ENCODE measurements at regions not wholly inside any gene's neighbourhood (a gene's known extent, or its start where the extent isn't known, plus 50 kb on each side); places are given as distances from the start of the nearest gene placed in this dataset.

GRCh38 chr12:89173096-89173495 lies 179.2 kb downstream of the DUSP6 start:
- no peak overlapping the region for H3K14ac ChIP-seq (ENCODE audit: low read length)
- no peaks in the 10 kb centered on the region for H3K9me3 ChIP-seq (replicated peaks in 1 of 2; ENCODE audit: control insufficient read depth in 2 of 2, insufficient read depth in 1 of 2, low read depth in 1 of 2, low read length in 2 of 2)

GRCh38 chr12:89172224-89172623 lies 180.1 kb downstream of the DUSP6 start:
- H4K8ac ChIP-seq (ENCODE audit: low read depth, low read length) = no peak overlapping the region
- no peak overlapping the region for H2BK15ac ChIP-seq (ENCODE audit: low read length)
- H3K23ac ChIP-seq (ENCODE audit: low read depth, low read length, poor library complexity) = no peak overlapping the region
- no peak overlapping the region for H2BK120ac ChIP-seq (ENCODE audit: low read depth, low read length)
- H3K4me1 ChIP-seq (ENCODE audit: control insufficient read depth in 2 of 2, insufficient read depth in 1 of 2, low read depth in 1 of 2, low read length in 2 of 2) = no peaks in the 10 kb centered on the region
- no peak overlapping the region for H4K91ac ChIP-seq (ENCODE audit: low read depth, low read length, poor library complexity)
- H3K4ac ChIP-seq (ENCODE audit: low read length) = no peak overlapping the region
- H3K9ac ChIP-seq (ENCODE audit: low read depth, low read length, poor library complexity) = no peak overlapping the region
- H3K27me3 ChIP-seq (ENCODE audit: control insufficient read depth in 3 of 3, insufficient read depth in 3 of 3, low read depth in 1 of 3, low read length in 3 of 3) = no peaks in the 10 kb centered on the region
- no peaks in the 10 kb centered on the region for H3K36me3 ChIP-seq (replicated peaks in 1 of 2; ENCODE audit: control insufficient read depth in 2 of 2, insufficient read depth in 2 of 2, low read length in 2 of 2)
- no peak overlapping the region for H2AFZ ChIP-seq (ENCODE audit: low read length)
- H2BK5ac ChIP-seq (ENCODE audit: low read length) = no peak overlapping the region
- H2BK12ac ChIP-seq (ENCODE audit: low read length) = no peak overlapping the region
- no peaks in the 10 kb centered on the region for H3K9me3 ChIP-seq (replicated peaks in 1 of 2; ENCODE audit: control insufficient read depth in 2 of 2, insufficient read depth in 1 of 2, low read depth in 1 of 2, low read length in 2 of 2)
- no peak overlapping the region for H3K4me2 ChIP-seq (ENCODE audit: insufficient read depth, low read length, poor library complexity, severe bottlenecking)
- DNase-seq (ENCODE audit: low spot score) = no peak
- H3K27ac ChIP-seq (replicated peaks; ENCODE audit: low read length) = no peak overlapping the region
- H3K79me1 ChIP-seq (ENCODE audit: low read depth, low read length) = no peaks in the 10 kb centered on the region
- H3K4me3 ChIP-seq (ENCODE audit: low read length in 2 of 2) = no peak overlapping the region
- H2AK5ac ChIP-seq (ENCODE audit: low read depth, low read length) = no peak overlapping the region
- no peak overlapping the region for H3K18ac ChIP-seq (ENCODE audit: low read length)
- no peak overlapping the region for H3K14ac ChIP-seq (ENCODE audit: low read length)

More at GRCh38 chr12:89173096-89173495, 179.2 kb downstream of the DUSP6 start:
- H3K23ac ChIP-seq (ENCODE audit: low read depth, low read length, poor library complexity) = no peak overlapping the region
- WGBS, 2 donors (ENCODE audit: extremely low coverage in 2 of 2, insufficient read length in 2 of 2, insufficient replicate concordance in 1 of 2) = no CpG with 5 or more reads among the region's 1 CpG
- H3K27ac ChIP-seq (replicated peaks; ENCODE audit: low read length) = no peak overlapping the region
- no peak for DNase-seq (ENCODE audit: low spot score)
- no peaks in the 10 kb centered on the region for H3K27me3 ChIP-seq (ENCODE audit: control insufficient read depth in 3 of 3, insufficient read depth in 3 of 3, low read depth in 1 of 3, low read length in 3 of 3)
- H2BK5ac ChIP-seq (ENCODE audit: low read length) = no peak overlapping the region
- no peak overlapping the region for H2AK5ac ChIP-seq (ENCODE audit: low read depth, low read length)
- no peak overlapping the region for H3K4me3 ChIP-seq (ENCODE audit: low read length in 2 of 2)
- no peak overlapping the region for H2BK120ac ChIP-seq (ENCODE audit: low read depth, low read length)
- no peak overlapping the region for H2BK15ac ChIP-seq (ENCODE audit: low read length)
- H3K18ac ChIP-seq (ENCODE audit: low read length) = no peak overlapping the region
- H3K4me1 ChIP-seq (ENCODE audit: control insufficient read depth in 2 of 2, insufficient read depth in 1 of 2, low read depth in 1 of 2, low read length in 2 of 2) = no peaks in the 10 kb centered on the region
- H3K4me2 ChIP-seq (ENCODE audit: insufficient read depth, low read length, poor library complexity, severe bottlenecking) = no peak overlapping the region
- H4K91ac ChIP-seq (ENCODE audit: low read depth, low read length, poor library complexity) = no peak overlapping the region
- H3K36me3 ChIP-seq (replicated peaks in 1 of 2; ENCODE audit: control insufficient read depth in 2 of 2, insufficient read depth in 2 of 2, low read length in 2 of 2) = no peaks in the 10 kb centered on the region
- H2BK12ac ChIP-seq (ENCODE audit: low read length) = no peak overlapping the region
- no peak overlapping the region for H2AFZ ChIP-seq (ENCODE audit: low read length)
- no peak overlapping the region for H3K9ac ChIP-seq (ENCODE audit: low read depth, low read length, poor library complexity)
- H3K4ac ChIP-seq (ENCODE audit: low read length) = no peak overlapping the region
- H3K79me1 ChIP-seq (ENCODE audit: low read depth, low read length) = no peaks in the 10 kb centered on the region
- no peak overlapping the region for H4K8ac ChIP-seq (ENCODE audit: low read depth, low read length)

GRCh38 chr12:89169321-89169720 lies 183.0 kb downstream of the DUSP6 start:
- H2BK12ac ChIP-seq (ENCODE audit: low read length) = no peak overlapping the region
- no CpG with 5 or more reads among the region's 5 CpGs for WGBS, 2 donors (ENCODE audit: extremely low coverage in 2 of 2, insufficient read length in 2 of 2, insufficient replicate concordance in 1 of 2)
- no peak overlapping the region for H3K4ac ChIP-seq (ENCODE audit: low read length)
- H3K23ac ChIP-seq (ENCODE audit: low read depth, low read length, poor library complexity) = no peak overlapping the region
- H3K27ac ChIP-seq (replicated peaks; ENCODE audit: low read length) = no peak overlapping the region
- no peak overlapping the region for H2BK120ac ChIP-seq (ENCODE audit: low read depth, low read length)
- no peak overlapping the region for H2AK5ac ChIP-seq (ENCODE audit: low read depth, low read length)
- peaks cover 0 to 5% of the 10 kb centered on the region in 2 donors for H3K4me1 ChIP-seq (ENCODE audit: control insufficient read depth in 2 of 2, insufficient read depth in 1 of 2, low read depth in 1 of 2, low read length in 2 of 2)
- no peak overlapping the region for H4K91ac ChIP-seq (ENCODE audit: low read depth, low read length, poor library complexity)
- H3K27me3 ChIP-seq (ENCODE audit: control insufficient read depth in 3 of 3, insufficient read depth in 3 of 3, low read depth in 1 of 3, low read length in 3 of 3) = no peaks in the 10 kb centered on the region
- H3K36me3 ChIP-seq (replicated peaks in 1 of 2; ENCODE audit: control insufficient read depth in 2 of 2, insufficient read depth in 2 of 2, low read length in 2 of 2) = no peaks in the 10 kb centered on the region
- no peak overlapping the region for H3K18ac ChIP-seq (ENCODE audit: low read length)
- no peaks in the 10 kb centered on the region for H3K79me1 ChIP-seq (ENCODE audit: low read depth, low read length)
- no peak overlapping the region for H2BK5ac ChIP-seq (ENCODE audit: low read length)
- no peak overlapping the region for H3K9ac ChIP-seq (ENCODE audit: low read depth, low read length, poor library complexity)
- no peak overlapping the region for H3K4me2 ChIP-seq (ENCODE audit: insufficient read depth, low read length, poor library complexity, severe bottlenecking)
- no peak for DNase-seq (ENCODE audit: low spot score)
- no peak overlapping the region for H2BK15ac ChIP-seq (ENCODE audit: low read length)
- H2AFZ ChIP-seq (ENCODE audit: low read length) = no peak overlapping the region
- H4K8ac ChIP-seq (ENCODE audit: low read depth, low read length) = no peak overlapping the region
- no peaks in the 10 kb centered on the region for H3K9me3 ChIP-seq (replicated peaks in 1 of 2; ENCODE audit: control insufficient read depth in 2 of 2, insufficient read depth in 1 of 2, low read depth in 1 of 2, low read length in 2 of 2)
- H3K14ac ChIP-seq (ENCODE audit: low read length) = no peak overlapping the region
- H3K4me3 ChIP-seq (ENCODE audit: low read length in 2 of 2) = no peak overlapping the region

- no peak overlapping the region for H3K27ac ChIP-seq (replicated peaks; ENCODE audit: low read length)
- H3K9ac ChIP-seq (ENCODE audit: low read depth, low read length, poor library complexity) = no peak overlapping the region
- no peak overlapping the region for H3K18ac ChIP-seq (ENCODE audit: low read length)
- no peak overlapping the region for H3K4me3 ChIP-seq (ENCODE audit: low read length in 2 of 2)
- H2BK120ac ChIP-seq (ENCODE audit: low read depth, low read length) = no peak overlapping the region
- H3K27me3 ChIP-seq (ENCODE audit: control insufficient read depth in 3 of 3, insufficient read depth in 3 of 3, low read depth in 1 of 3, low read length in 3 of 3) = no peaks in the 10 kb centered on the region
- peak overlapping the region; percentile 69 for H2AFZ ChIP-seq (ENCODE audit: low read length)
- no peak overlapping the region for H2BK12ac ChIP-seq (ENCODE audit: low read length)
- no peaks in the 10 kb centered on the region for H3K79me1 ChIP-seq (ENCODE audit: low read depth, low read length)
- no peak overlapping the region for H2BK15ac ChIP-seq (ENCODE audit: low read length)
- H3K14ac ChIP-seq (ENCODE audit: low read length) = no peak overlapping the region
- H2AK5ac ChIP-seq (ENCODE audit: low read depth, low read length) = no peak overlapping the region
- no CpG with 5 or more reads among the region's 3 CpGs for WGBS, 2 donors (ENCODE audit: extremely low coverage in 2 of 2, insufficient read length in 2 of 2, insufficient replicate concordance in 1 of 2)
- no peak overlapping the region for H3K23ac ChIP-seq (ENCODE audit: low read depth, low read length, poor library complexity)
- peaks cover 0 to 5% of the 10 kb centered on the region in 2 donors for H3K4me1 ChIP-seq (ENCODE audit: control insufficient read depth in 2 of 2, insufficient read depth in 1 of 2, low read depth in 1 of 2, low read length in 2 of 2)
- H3K9me3 ChIP-seq (replicated peaks in 1 of 2; ENCODE audit: control insufficient read depth in 2 of 2, insufficient read depth in 1 of 2, low read depth in 1 of 2, low read length in 2 of 2) = no peaks in the 10 kb centered on the region
- no peak overlapping the region for H2BK5ac ChIP-seq (ENCODE audit: low read length)
- H3K36me3 ChIP-seq (replicated peaks in 1 of 2; ENCODE audit: control insufficient read depth in 2 of 2, insufficient read depth in 2 of 2, low read length in 2 of 2) = no peaks in the 10 kb centered on the region
- H4K8ac ChIP-seq (ENCODE audit: low read depth, low read length) = no peak overlapping the region
- no peak for DNase-seq (ENCODE audit: low spot score)
- H3K4me2 ChIP-seq (ENCODE audit: insufficient read depth, low read length, poor library complexity, severe bottlenecking) = no peak overlapping the region
- no peak overlapping the region for H4K91ac ChIP-seq (ENCODE audit: low read depth, low read length, poor library complexity)
- no peak overlapping the region for H3K4ac ChIP-seq (ENCODE audit: low read length)
Measured at GRCh38 chr12:89167986-89168385, 184.3 kb downstream of the DUSP6 start.

Measured in neuronal stem cell (in vitro differentiated cells).